Spleen (tissue), 7 donors: ENCODE measurements at regions not wholly inside any gene's neighbourhood (a gene's known extent, or its start where the extent isn't known, plus 50 kb on each side); places are given as distances from the start of the nearest gene placed in this dataset.

ENCODE experiments used
- POLR2A ChIP-seq, 3 donors: fragments of 450-650 bp; IDR thresholded peaks; one replicate each; pipeline ENCODE4 v1.5.1; 2017; ENCODE audit warnings: antibody characterized with exemption in 3 of 3, mild to moderate bottlenecking in 1 of 3
- POLR2AphosphoS5 ChIP-seq, 3 donors: sonication (generic); formaldehyde crosslinking; IDR thresholded peaks; one replicate each; pipeline ENCODE4 v1.5.1; 2017; ENCODE audit warnings: antibody characterized with exemption in 3 of 3
- TF ChIP-seq, protein P1 (sequence below), 11 experiments: fragments of 200-600 bp in 7 of 11; fragments of 450-650 bp in 4 of 11; sonication (generic) in 4 of 11; IDR thresholded peaks in 8 of 11; conservative IDR thresholded peaks in 3 of 11; 1 replicate in 7 of 11; 2 replicates in 4 of 11; pipeline versions ENCODE4 v1.4.0 to v1.8.0; 2016 to 2021; ENCODE audit warnings: antibody characterized with exemption in 11 of 11, inconsistent platforms in 4 of 11, mild to moderate bottlenecking in 1 of 11
- donor health status: DM: no; HTN: no; CAD: no; lungs with moderate emphysema.
- donor health status: DM: no; HTN: no; CAD: no.
- donor health status: DM: no; HTN: no; CAD: no.

DNA sequence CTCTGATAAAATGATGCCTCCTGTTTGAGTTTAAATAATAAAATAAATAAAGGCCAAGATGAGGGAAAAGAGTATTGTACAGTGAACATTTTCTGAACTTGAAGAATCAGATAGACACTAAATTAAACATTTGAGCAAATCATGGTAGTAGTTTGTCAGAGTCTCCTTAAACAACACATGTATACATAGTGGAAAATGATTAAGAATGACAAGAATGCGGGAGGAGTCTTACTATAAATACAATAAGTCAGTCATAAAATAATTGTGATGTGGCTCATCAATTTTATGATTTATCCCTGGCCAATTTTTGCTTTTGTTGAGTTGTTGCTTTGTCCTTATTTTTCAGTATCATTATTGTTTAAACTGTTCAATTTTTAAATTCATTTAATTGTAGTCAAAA is 158.0 kb upstream of the TMC3 start:
- TF ChIP-seq, protein P1, sequence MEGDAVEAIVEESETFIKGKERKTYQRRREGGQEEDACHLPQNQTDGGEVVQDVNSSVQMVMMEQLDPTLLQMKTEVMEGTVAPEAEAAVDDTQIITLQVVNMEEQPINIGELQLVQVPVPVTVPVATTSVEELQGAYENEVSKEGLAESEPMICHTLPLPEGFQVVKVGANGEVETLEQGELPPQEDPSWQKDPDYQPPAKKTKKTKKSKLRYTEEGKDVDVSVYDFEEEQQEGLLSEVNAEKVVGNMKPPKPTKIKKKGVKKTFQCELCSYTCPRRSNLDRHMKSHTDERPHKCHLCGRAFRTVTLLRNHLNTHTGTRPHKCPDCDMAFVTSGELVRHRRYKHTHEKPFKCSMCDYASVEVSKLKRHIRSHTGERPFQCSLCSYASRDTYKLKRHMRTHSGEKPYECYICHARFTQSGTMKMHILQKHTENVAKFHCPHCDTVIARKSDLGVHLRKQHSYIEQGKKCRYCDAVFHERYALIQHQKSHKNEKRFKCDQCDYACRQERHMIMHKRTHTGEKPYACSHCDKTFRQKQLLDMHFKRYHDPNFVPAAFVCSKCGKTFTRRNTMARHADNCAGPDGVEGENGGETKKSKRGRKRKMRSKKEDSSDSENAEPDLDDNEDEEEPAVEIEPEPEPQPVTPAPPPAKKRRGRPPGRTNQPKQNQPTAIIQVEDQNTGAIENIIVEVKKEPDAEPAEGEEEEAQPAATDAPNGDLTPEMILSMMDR (IDR thresholded peaks at IDR 0.05 in 8 of 11, conservative IDR thresholded peaks at IDR 0.05 in 3 of 11), result no peak
- TF ChIP-seq POLR2AphosphoS5 (IDR thresholded peaks at IDR 0.05) (no peak), POLR2A (IDR thresholded peaks at IDR 0.05) (no peak)
